Mesenchymal stem cell (in vitro differentiated cells and primary cell): ENCODE measurements at regions not wholly inside any gene's neighbourhood (a gene's known extent, or its start where the extent isn't known, plus 50 kb on each side); places are given as distances from the start of the nearest gene placed in this dataset.

Source experiments
- DNase-seq: peaks from one replicate; pipeline ENCODE4 v3.0.0-alpha.2; 2013
- H2AFZ ChIP-seq: one replicate; pipeline ENCODE4 v1.6.1; 2013; ENCODE audit warnings: low read depth, mild to moderate bottlenecking, control low read depth, inconsistent platforms, low read length, moderate library complexity
- H2AK5ac ChIP-seq: 2 replicates; pipeline ENCODE4 v1.6.1; 2013; ENCODE audit warnings: low read length, moderate library complexity, mild to moderate bottlenecking, inconsistent platforms; ENCODE audit not compliant: severe bottlenecking
- H2BK120ac ChIP-seq: one replicate; pipeline ENCODE4 v1.6.1; 2013; ENCODE audit warnings: low read depth, mild to moderate bottlenecking, inconsistent platforms, low read length, moderate library complexity
- H2BK12ac ChIP-seq, 2 experiments: one replicate each; pipeline ENCODE4 v1.6.1; 2013; ENCODE audit warnings: inconsistent platforms in 2 of 2, low read length in 2 of 2, mild to moderate bottlenecking in 2 of 2, moderate library complexity in 2 of 2, control low read depth in 1 of 2
- H2BK15ac ChIP-seq: one replicate; pipeline ENCODE4 v1.6.1; 2013; ENCODE audit warnings: mild to moderate bottlenecking, low read depth, inconsistent platforms; ENCODE audit not compliant: poor library complexity, severe bottlenecking
- H2BK5ac ChIP-seq: 2 replicates; pipeline ENCODE4 v1.6.1; 2013; ENCODE audit warnings: low read depth, mild to moderate bottlenecking, low read length, control low read depth, inconsistent platforms; ENCODE audit not compliant: poor library complexity, severe bottlenecking
- H3K14ac ChIP-seq, 2 experiments: one replicate each; pipeline ENCODE4 v1.6.1; 2013; ENCODE audit warnings: inconsistent platforms in 2 of 2, low read length in 2 of 2, control low read depth in 1 of 2, mild to moderate bottlenecking in 1 of 2, moderate library complexity in 1 of 2
- H3K18ac ChIP-seq, 2 experiments: one replicate each; pipeline ENCODE4 v1.6.1; 2013; ENCODE audit warnings: inconsistent platforms in 2 of 2, low read length in 2 of 2, control low read depth in 1 of 2, low read depth in 1 of 2, mild to moderate bottlenecking in 1 of 2
- H3K23ac ChIP-seq, 2 experiments: one replicate each; pipeline ENCODE4 v1.6.1; 2013; ENCODE audit warnings: inconsistent platforms in 2 of 2, low read length in 2 of 2, mild to moderate bottlenecking in 2 of 2, moderate library complexity in 2 of 2, control low read depth in 1 of 2
- H3K27ac ChIP-seq: 2 replicates; pipeline ENCODE4 v1.5.1; 2013; ENCODE audit warnings: mild to moderate bottlenecking, moderate library complexity, low read length, control low read depth, inconsistent platforms; ENCODE audit not compliant: poor library complexity, severe bottlenecking
- H3K27me3 ChIP-seq, 2 experiments: 2 replicates each; pipeline versions ENCODE4 v1.6.1 to v1.7.0; 2013; ENCODE audit warnings: low read length in 2 of 2, mild to moderate bottlenecking in 2 of 2, moderate library complexity in 2 of 2, control low read depth in 1 of 2, inconsistent platforms in 1 of 2; ENCODE audit not compliant: control insufficient read depth in 1 of 2, insufficient read depth in 1 of 2
- H3K36me3 ChIP-seq, 2 experiments: 2 replicates each; pipeline versions ENCODE4 v1.6.1 to v1.7.0; 2013; ENCODE audit warnings: low read length in 2 of 2, control low read depth in 1 of 2, inconsistent platforms in 1 of 2, low read depth in 1 of 2, mild to moderate bottlenecking in 1 of 2; ENCODE audit not compliant: insufficient read depth in 2 of 2, control insufficient read depth in 1 of 2
- H3K4ac ChIP-seq, 2 experiments: one replicate each; pipeline ENCODE4 v1.6.1; 2013; ENCODE audit warnings: inconsistent platforms in 2 of 2, low read length in 2 of 2, mild to moderate bottlenecking in 2 of 2, moderate library complexity in 2 of 2, control low read depth in 1 of 2, low read depth in 1 of 2
- H3K4me1 ChIP-seq: 2 replicates; pipeline ENCODE4 v1.6.1; 2013; ENCODE audit warnings: low read depth, low read length, control low read depth; ENCODE audit not compliant: control insufficient read depth, insufficient read depth
- H3K4me2 ChIP-seq: 2 replicates; pipeline ENCODE4 v1.6.1; 2013; ENCODE audit warnings: low read length, mild to moderate bottlenecking, inconsistent platforms; ENCODE audit not compliant: poor library complexity, severe bottlenecking
- H3K4me3 ChIP-seq, 2 experiments: 2 replicates each; pipeline versions ENCODE4 v1.5.1 to v1.7.0; 2013; ENCODE audit warnings: low read length in 2 of 2, mild to moderate bottlenecking in 2 of 2, control low read depth in 1 of 2, low read depth in 1 of 2; ENCODE audit not compliant: insufficient read depth in 1 of 2
- H3K79me1 ChIP-seq: replicated peaks from 2 replicates; pipeline ENCODE4 v1.6.1; 2013; ENCODE audit warnings: mild to moderate bottlenecking, control low read depth, low read length, inconsistent platforms; ENCODE audit not compliant: poor library complexity, severe bottlenecking
- H3K9ac ChIP-seq: 2 replicates; pipeline ENCODE4 v1.7.0; 2013; ENCODE audit warnings: mild to moderate bottlenecking, low read length, moderate library complexity
- H3K9me3 ChIP-seq: 2 replicates; pipeline ENCODE4 v1.7.0; 2013; ENCODE audit warnings: mild to moderate bottlenecking, low read length; ENCODE audit not compliant: control insufficient read depth
- H4K8ac ChIP-seq: one replicate; pipeline ENCODE4 v1.6.1; 2013; ENCODE audit warnings: inconsistent platforms, mild to moderate bottlenecking, low read length, moderate library complexity
- H4K91ac ChIP-seq: one replicate; pipeline ENCODE4 v1.6.1; 2013; ENCODE audit warnings: mild to moderate bottlenecking, low read length, inconsistent platforms
- WGBS: methylation state at CpG from one replicate; pipeline ENCODE4 v1.1.7; 2013; ENCODE audit warnings: mixed read lengths; 5-methylcytosine and 5-hydroxymethylcytosine counted together

GRCh38 chr1:37157634-37158033 is 123.3 kb upstream of the GRIK3 start:
- no peak overlapping the region for H3K9ac ChIP-seq

GRCh38 chr1:37158113-37158749 is 123.9 kb upstream of the GRIK3 start:
- Histone ChIP-seq H2BK120ac (no peak overlapping the region), H3K4ac (no peak overlapping the region), H2AK5ac (no peak overlapping the region), H3K79me1 (no peaks in the 10 kb centered on the region), H3K4me3 (no peak overlapping the region), H3K4me2 (no peak overlapping the region), H3K9ac (no peak overlapping the region), H2AFZ (no peak overlapping the region), H3K9me3 (peaks cover 16% of the 10 kb centered on the region), H4K8ac (no peak overlapping the region), H3K27me3 (no peaks in the 10 kb centered on the region), H3K18ac (no peak overlapping the region), H3K4me1 (no peaks in the 10 kb centered on the region), H3K27ac (no peak overlapping the region), H4K91ac (no peak overlapping the region), H3K23ac (no peak overlapping the region), H3K36me3 (no peaks in the 10 kb centered on the region), H2BK5ac (no peak overlapping the region), H2BK15ac (no peak overlapping the region), H2BK12ac (no peak overlapping the region), H3K14ac (no peak overlapping the region)
- WGBS = 63% methylated on average over 5 of the region's 5 CpGs
- no peak for DNase-seq

More at GRCh38 chr1:37157634-37158033, 123.3 kb upstream of the GRIK3 start:
- DNase-seq = no peak
- Histone ChIP-seq H2BK12ac (no peak overlapping the region), H2BK15ac (no peak overlapping the region), H3K23ac (no peak overlapping the region), H3K36me3 (no peaks in the 10 kb centered on the region), H3K4me3 (no peak overlapping the region), H3K4me2 (no peak overlapping the region), H3K27me3 (no peaks in the 10 kb centered on the region), H4K91ac (no peak overlapping the region), H3K18ac (no peak overlapping the region), H3K4me1 (no peaks in the 10 kb centered on the region), H3K9me3 (peaks cover 16% of the 10 kb centered on the region), H2AFZ (no peak overlapping the region), H3K27ac (no peak overlapping the region), H3K79me1 (no peaks in the 10 kb centered on the region), H3K14ac (no peak overlapping the region), H3K4ac (no peak overlapping the region), H2AK5ac (no peak overlapping the region), H2BK120ac (no peak overlapping the region), H2BK5ac (no peak overlapping the region), H4K8ac (no peak overlapping the region)
- 64% methylated on average over 5 of the region's 5 CpGs for WGBS

GRCh38 chr1:37159102-37159501 is 124.8 kb upstream of the GRIK3 start:
- Histone ChIP-seq H2BK15ac (no peak overlapping the region), H3K27ac (no peak overlapping the region), H3K4ac (no peak overlapping the region), H3K4me2 (no peak overlapping the region), H3K36me3 (no peaks in the 10 kb centered on the region), H3K9ac (no peak overlapping the region), H2AFZ (no peak overlapping the region), H3K4me3 (peak overlapping the region in 1 of 2 experiments; percentile 29), H3K9me3 (peaks cover 16% of the 10 kb centered on the region), H3K79me1 (no peaks in the 10 kb centered on the region), H3K18ac (no peak overlapping the region), H3K23ac (no peak overlapping the region), H2BK12ac (no peak overlapping the region), H4K91ac (no peak overlapping the region), H2BK120ac (no peak overlapping the region), H3K27me3 (no peaks in the 10 kb centered on the region), H2AK5ac (no peak overlapping the region), H2BK5ac (no peak overlapping the region), H3K14ac (no peak overlapping the region), H4K8ac (no peak overlapping the region), H3K4me1 (no peaks in the 10 kb centered on the region)
- 85% methylated on average over 1 of the region's 1 CpG for WGBS
- DNase-seq = no peak

GRCh38 chr1:37161171-37161570 is 126.9 kb upstream of the GRIK3 start:
- H2BK15ac ChIP-seq = no peak overlapping the region
- H3K4ac ChIP-seq = no peak overlapping the region
- no peak overlapping the region for H3K27ac ChIP-seq
- no peak overlapping the region for H4K8ac ChIP-seq
- no peak overlapping the region for H3K18ac ChIP-seq
- H3K9ac ChIP-seq = no peak overlapping the region
- 77% methylated on average over 2 of the region's 2 CpGs for WGBS
- H3K9me3 ChIP-seq = peaks cover 12% of the 10 kb centered on the region
- H3K4me1 ChIP-seq = no peaks in the 10 kb centered on the region
- H2AFZ ChIP-seq = no peak overlapping the region
- no peak overlapping the region for H2BK5ac ChIP-seq
- H2BK12ac ChIP-seq = no peak overlapping the region
- H4K91ac ChIP-seq = no peak overlapping the region
- no peak overlapping the region for H3K23ac ChIP-seq
- no peak for DNase-seq
- H3K4me3 ChIP-seq = no peak overlapping the region
- H2BK120ac ChIP-seq = no peak overlapping the region
- H3K36me3 ChIP-seq = no peaks in the 10 kb centered on the region
- H3K27me3 ChIP-seq = no peaks in the 10 kb centered on the region
- H2AK5ac ChIP-seq = no peak overlapping the region
- H3K14ac ChIP-seq = no peak overlapping the region
- no peaks in the 10 kb centered on the region for H3K79me1 ChIP-seq
- no peak overlapping the region for H3K4me2 ChIP-seq
